Right atrium auricular region (tissue), 2 donors: ENCODE measurements at regions not wholly inside any gene's neighbourhood (a gene's known extent, or its start where the extent isn't known, plus 50 kb on each side); places are given as distances from the start of the nearest gene placed in this dataset.

Experiments used
- DNase-seq: peaks from one replicate; pipeline ENCODE4 v3.0.0-alpha.2; 2019; ENCODE audit warnings: low spot score
- H3K27ac ChIP-seq, 2 donors: fragments of 200-600 bp; sonication (generic); 1 replicate in 1 of 2; 2 replicates in 1 of 2; pipeline ENCODE4 v1.5.1; 2016 to 2019
- H3K27me3 ChIP-seq, 2 donors: fragments of 200-600 bp; sonication (generic); one replicate each; pipeline versions ENCODE4 v1.5.1 to v1.6.0; 2017 to 2019
- H3K36me3 ChIP-seq: fragments of 200-600 bp; sonication (generic); one replicate; pipeline ENCODE4 v1.5.1; 2016
- H3K4me1 ChIP-seq, 2 donors: fragments of 200-600 bp; sonication (generic); one replicate each; pipeline versions ENCODE4 v1.5.1 to v1.6.0; 2017 to 2019
- H3K4me3 ChIP-seq, 2 donors: fragments of 200-600 bp; sonication (generic); 1 replicate in 1 of 2; 2 replicates in 1 of 2; pipeline ENCODE4 v1.5.1; 2017 to 2019; ENCODE audit warnings: mild to moderate bottlenecking in 1 of 2, moderate library complexity in 1 of 2
- H3K9me3 ChIP-seq, 2 donors: fragments of 200-600 bp; sonication (generic); one replicate each; pipeline ENCODE4 v1.5.1; 2019
- CTCF ChIP-seq, 2 donors: fragments of 200-600 bp; sonication (generic); IDR thresholded peaks; one replicate each; pipeline ENCODE4 v1.5.1; 2019; ENCODE audit warnings: antibody characterized with exemption in 2 of 2

GRCh38 chr4:125515016-125515415, 200.3 kb downstream of the FAT4 start:
- Histone ChIP-seq H3K9me3 (peaks cover 0 to 8% of the 10 kb centered on the region in 2 donors), H3K4me1 (peaks cover 0 to 7% of the 10 kb centered on the region in 2 donors), H3K27ac (no peak overlapping the region), H3K36me3 (no peaks in the 10 kb centered on the region), H3K4me3 (no peak overlapping the region), H3K27me3 (no peaks in the 10 kb centered on the region)
- DNase-seq: no peak
- no peak for TF ChIP-seq CTCF (IDR thresholded peaks at IDR 0.05)

GRCh38 chr4:125517831-125518230, 203.1 kb downstream of the FAT4 start:
- Histone ChIP-seq H3K27ac (no peak overlapping the region), H3K27me3 (no peaks in the 10 kb centered on the region), H3K36me3 (no peaks in the 10 kb centered on the region), H3K4me3 (no peak overlapping the region), H3K4me1 (peaks cover 0 to 8% of the 10 kb centered on the region in 2 donors), H3K9me3 (peaks cover 0 to 8% of the 10 kb centered on the region in 2 donors)
- TF ChIP-seq CTCF (IDR thresholded peaks at IDR 0.05): no peak
- no peak for DNase-seq

- Histone ChIP-seq H3K9me3 (peaks cover 0 to 8% of the 10 kb centered on the region in 2 donors), H3K27me3 (no peaks in the 10 kb centered on the region), H3K27ac (no peak overlapping the region), H3K4me1 (peaks cover 0 to 8% of the 10 kb centered on the region in 2 donors), H3K4me3 (no peak overlapping the region), H3K36me3 (no peaks in the 10 kb centered on the region)
- no peak for DNase-seq
- TF ChIP-seq CTCF (IDR thresholded peaks at IDR 0.05): no peak
Measured at GRCh38 chr4:125518281-125518680, 203.5 kb downstream of the FAT4 start.

GRCh38 chr4:125519371-125520146, 204.8 kb downstream of the FAT4 start:
- Histone ChIP-seq H3K36me3 (no peaks in the 10 kb centered on the region), H3K9me3 (peaks cover 0 to 8% of the 10 kb centered on the region in 2 donors), H3K4me1 (peaks cover 0 to 8% of the 10 kb centered on the region in 2 donors), H3K27ac (peak overlapping the region in 1 of 2 donors; percentile 59), H3K4me3 (no peak overlapping the region), H3K27me3 (no peaks in the 10 kb centered on the region)
- TF ChIP-seq CTCF (IDR thresholded peaks at IDR 0.05): no peak
- DNase-seq: no peak

- Histone ChIP-seq H3K9me3 (peaks cover 0 to 2% of the 10 kb centered on the region in 2 donors), H3K27me3 (no peaks in the 10 kb centered on the region), H3K27ac (peak overlapping the region in 1 of 2 donors; percentile 59), H3K4me3 (no peak overlapping the region), H3K36me3 (no peaks in the 10 kb centered on the region), H3K4me1 (peaks cover 0 to 8% of the 10 kb centered on the region in 2 donors)
- no peak for TF ChIP-seq CTCF (IDR thresholded peaks at IDR 0.05)
- no peak for DNase-seq
Measured at GRCh38 chr4:125520258-125520990, 205.7 kb downstream of the FAT4 start.
